ENCODE measurements at regions not wholly inside any gene's neighbourhood (a gene's known extent, or its start where the extent isn't known, plus 50 kb on each side); places are given as distances from the start of the nearest gene placed in this dataset.
A peak's percentile ranks its signal among the peaks of the same experiment; 100 is the strongest.

DNA sequence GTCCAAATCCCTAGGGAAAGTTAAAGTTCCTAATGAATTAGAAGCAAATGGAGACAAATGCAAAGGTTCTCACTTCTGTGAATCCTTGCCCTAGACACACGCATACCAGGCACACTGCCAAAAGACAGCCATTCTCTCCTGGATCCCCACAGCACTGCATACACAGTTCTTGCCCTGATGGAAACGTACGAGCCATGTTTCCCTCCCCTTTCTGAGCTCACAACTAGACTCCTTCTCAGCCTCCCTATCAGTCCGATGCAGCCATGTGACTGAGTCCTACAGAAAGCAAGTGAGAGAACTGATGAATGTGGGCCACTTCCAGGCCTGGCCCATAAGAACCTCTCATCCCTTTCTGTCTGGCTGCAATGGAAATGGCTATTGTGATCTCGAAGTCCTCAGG lies 92.0 kb downstream of the ZNF608 start:
- Histone ChIP-seq H3K27ac (ENCODE audit: low read length) (no peak overlapping the region), H3K4me1 (ENCODE audit: control insufficient read depth, insufficient read depth, low read length) (peaks cover 21% of the 10 kb centered on the region), H3K27me3 (ENCODE audit: control insufficient read depth in 1 of 2, insufficient read depth in 2 of 2, low read length in 2 of 2) (no peaks in the 10 kb centered on the region), H3K9me3 (ENCODE audit: control insufficient read depth in 2 of 2, low read length in 2 of 2) (no peaks in the 10 kb centered on the region), H3K9ac (ENCODE audit: low read length in 2 of 2) (no peak overlapping the region), H3K36me3 (ENCODE audit: control insufficient read depth in 2 of 2, insufficient read depth in 2 of 2, low read length in 2 of 2) (no peaks in the 10 kb centered on the region), H3K4me3 (ENCODE audit: low read length in 2 of 2) (no peak overlapping the region)

DNA sequence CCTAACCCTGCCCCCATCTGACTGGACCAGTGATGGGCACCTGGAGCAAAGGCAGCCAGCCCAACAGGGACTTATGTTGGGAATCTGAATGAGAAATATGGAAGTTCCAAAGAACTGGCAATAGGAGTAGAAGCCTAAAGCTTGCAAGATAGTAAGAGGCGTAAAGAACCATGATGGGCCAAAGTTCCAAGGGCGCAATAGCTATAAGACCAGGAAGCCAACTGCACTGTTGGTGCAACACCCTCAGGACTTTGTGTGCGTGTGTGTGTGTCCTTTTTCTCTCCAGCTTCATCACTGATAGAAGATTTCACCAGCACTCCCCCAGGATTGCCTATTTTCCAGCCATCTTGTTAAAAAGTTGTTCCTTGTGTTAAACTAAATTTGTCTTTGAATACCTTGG lies 92.8 kb downstream of the ZNF608 start:
- H3K27me3 ChIP-seq (ENCODE audit: control insufficient read depth in 1 of 2, insufficient read depth in 2 of 2, low read length in 2 of 2), result no peaks in the 10 kb centered on the region
- no peak overlapping the region for H3K4me3 ChIP-seq (ENCODE audit: low read length in 2 of 2)
- no peaks in the 10 kb centered on the region for H3K36me3 ChIP-seq (ENCODE audit: control insufficient read depth in 2 of 2, insufficient read depth in 2 of 2, low read length in 2 of 2)
- H3K9me3 ChIP-seq (ENCODE audit: control insufficient read depth in 2 of 2, low read length in 2 of 2), result no peaks in the 10 kb centered on the region
- H3K27ac ChIP-seq (ENCODE audit: low read length), result no peak overlapping the region
- H3K4me1 ChIP-seq (ENCODE audit: control insufficient read depth, insufficient read depth, low read length), result peaks cover 22% of the 10 kb centered on the region
- H3K9ac ChIP-seq (ENCODE audit: low read length in 2 of 2), result no peak overlapping the region

DNA sequence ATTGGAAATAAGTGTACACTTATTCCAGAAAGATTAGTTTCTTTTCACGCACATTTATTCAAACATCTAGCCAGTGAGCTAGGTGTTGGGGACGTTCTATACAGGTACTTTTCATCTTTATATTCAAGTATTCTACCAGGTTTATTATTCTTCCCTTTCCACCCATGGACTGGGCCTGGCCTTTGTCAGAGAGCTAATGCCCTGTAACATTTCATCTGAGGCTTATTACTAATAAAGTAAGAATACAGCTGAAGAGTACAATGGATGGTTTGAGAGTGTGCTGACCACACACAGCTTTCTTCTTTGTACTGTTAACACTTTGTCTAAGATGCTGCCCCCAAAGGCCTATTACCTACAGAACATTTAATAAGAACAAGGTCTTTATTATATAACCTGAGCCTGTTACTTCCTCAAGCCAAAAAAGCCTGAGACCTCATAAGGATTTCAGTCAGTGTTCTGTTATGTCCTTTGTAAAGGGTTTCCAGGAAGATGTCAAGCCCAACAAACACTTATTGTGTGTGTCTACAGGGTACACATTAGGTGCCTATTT lies 93.5 kb downstream of the ZNF608 start:
- H3K4me1 ChIP-seq (ENCODE audit: control insufficient read depth, insufficient read depth, low read length), result peaks cover 22% of the 10 kb centered on the region
- H3K9ac ChIP-seq (ENCODE audit: low read length in 2 of 2), result no peak overlapping the region
- no peak overlapping the region for H3K4me3 ChIP-seq (ENCODE audit: low read length in 2 of 2)
- peak overlapping the region; percentile 2 for H3K27ac ChIP-seq (ENCODE audit: low read length)
- no peaks in the 10 kb centered on the region for H3K9me3 ChIP-seq (ENCODE audit: control insufficient read depth in 2 of 2, low read length in 2 of 2)
- no peaks in the 10 kb centered on the region for H3K27me3 ChIP-seq (ENCODE audit: control insufficient read depth in 1 of 2, insufficient read depth in 2 of 2, low read length in 2 of 2)
- no peaks in the 10 kb centered on the region for H3K36me3 ChIP-seq (ENCODE audit: control insufficient read depth in 2 of 2, insufficient read depth in 2 of 2, low read length in 2 of 2)

DNA sequence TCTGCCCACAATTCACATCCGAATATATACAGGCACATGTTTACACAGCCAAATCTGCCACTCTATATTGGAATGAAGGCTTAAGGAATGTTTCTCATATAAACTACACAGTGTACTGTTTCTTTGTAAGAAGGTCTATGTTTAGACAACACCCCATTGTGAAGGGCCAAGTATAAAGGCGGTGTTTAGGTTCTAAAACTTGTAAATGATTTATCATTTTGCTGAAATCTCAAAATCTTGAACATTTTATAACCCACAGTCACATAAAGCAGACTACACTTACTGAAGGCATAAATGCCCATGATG lies 94.0 kb downstream of the ZNF608 start:
- Histone ChIP-seq H3K27ac (ENCODE audit: low read length) (peak overlapping the region; percentile 64), H3K4me3 (ENCODE audit: low read length in 2 of 2) (no peak overlapping the region), H3K9ac (ENCODE audit: low read length in 2 of 2) (peak overlapping the region in 1 of 2 donors; percentile 29), H3K9me3 (ENCODE audit: control insufficient read depth in 2 of 2, low read length in 2 of 2) (no peaks in the 10 kb centered on the region), H3K27me3 (ENCODE audit: control insufficient read depth in 1 of 2, insufficient read depth in 2 of 2, low read length in 2 of 2) (no peaks in the 10 kb centered on the region), H3K36me3 (ENCODE audit: control insufficient read depth in 2 of 2, insufficient read depth in 2 of 2, low read length in 2 of 2) (no peaks in the 10 kb centered on the region), H3K4me1 (ENCODE audit: control insufficient read depth, insufficient read depth, low read length) (peaks cover 22% of the 10 kb centered on the region)

DNA sequence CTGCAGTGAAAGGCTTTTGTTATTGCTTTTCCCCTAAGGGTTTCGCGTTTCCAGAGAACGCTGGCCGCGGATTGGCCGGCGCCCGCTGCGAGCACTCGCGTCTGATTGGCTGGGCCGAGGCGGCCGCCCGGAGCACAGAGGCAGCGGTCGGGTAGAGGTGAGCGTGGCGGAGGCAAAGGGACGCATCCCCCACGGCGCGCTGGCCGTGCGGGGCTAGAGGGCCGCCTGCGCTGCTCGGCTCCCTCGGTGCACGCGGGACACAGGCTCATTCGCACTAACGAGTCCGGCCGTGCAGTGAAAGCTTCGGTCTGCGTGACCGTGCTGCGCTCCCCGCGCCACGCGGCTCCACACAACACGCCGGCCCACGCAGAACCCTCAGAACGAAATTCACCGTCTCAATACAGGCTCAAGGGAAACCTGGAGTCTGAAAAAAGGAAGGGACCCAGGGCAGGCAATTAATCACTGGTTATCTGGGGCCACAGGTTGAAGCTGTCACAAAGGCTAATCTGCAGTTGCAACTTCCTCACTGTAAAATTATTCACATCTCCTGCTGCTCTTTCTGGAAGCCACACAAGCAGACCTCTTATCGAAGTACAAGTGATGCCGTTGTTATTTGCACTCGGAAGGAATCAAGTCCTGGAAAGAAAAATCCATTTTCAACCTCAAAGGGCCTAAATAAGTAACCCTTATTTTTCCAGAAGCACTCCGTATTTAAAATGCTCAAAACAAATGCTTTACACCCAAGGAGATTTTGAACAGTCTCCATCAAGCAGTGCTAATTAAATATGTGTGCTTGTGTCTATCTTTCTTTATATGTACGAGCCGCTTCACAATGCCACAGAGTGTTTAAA lies 94.6 kb downstream of the ZNF608 start:
- H3K9me3 ChIP-seq (ENCODE audit: control insufficient read depth in 2 of 2, low read length in 2 of 2), result no peaks in the 10 kb centered on the region
- H3K9ac ChIP-seq (ENCODE audit: low read length in 2 of 2), result peak overlapping the region; percentile 29 to 48
- no peaks in the 10 kb centered on the region for H3K27me3 ChIP-seq (ENCODE audit: control insufficient read depth in 1 of 2, insufficient read depth in 2 of 2, low read length in 2 of 2)
- H3K27ac ChIP-seq (ENCODE audit: low read length), result peak overlapping the region; percentile 64
- H3K36me3 ChIP-seq (ENCODE audit: control insufficient read depth in 2 of 2, insufficient read depth in 2 of 2, low read length in 2 of 2), result peaks cover 0 to 3% of the 10 kb centered on the region in 2 donors
- peak overlapping the region; percentile 45 to 80 for H3K4me3 ChIP-seq (ENCODE audit: low read length in 2 of 2)
- peaks cover 22% of the 10 kb centered on the region for H3K4me1 ChIP-seq (ENCODE audit: control insufficient read depth, insufficient read depth, low read length)

DNA sequence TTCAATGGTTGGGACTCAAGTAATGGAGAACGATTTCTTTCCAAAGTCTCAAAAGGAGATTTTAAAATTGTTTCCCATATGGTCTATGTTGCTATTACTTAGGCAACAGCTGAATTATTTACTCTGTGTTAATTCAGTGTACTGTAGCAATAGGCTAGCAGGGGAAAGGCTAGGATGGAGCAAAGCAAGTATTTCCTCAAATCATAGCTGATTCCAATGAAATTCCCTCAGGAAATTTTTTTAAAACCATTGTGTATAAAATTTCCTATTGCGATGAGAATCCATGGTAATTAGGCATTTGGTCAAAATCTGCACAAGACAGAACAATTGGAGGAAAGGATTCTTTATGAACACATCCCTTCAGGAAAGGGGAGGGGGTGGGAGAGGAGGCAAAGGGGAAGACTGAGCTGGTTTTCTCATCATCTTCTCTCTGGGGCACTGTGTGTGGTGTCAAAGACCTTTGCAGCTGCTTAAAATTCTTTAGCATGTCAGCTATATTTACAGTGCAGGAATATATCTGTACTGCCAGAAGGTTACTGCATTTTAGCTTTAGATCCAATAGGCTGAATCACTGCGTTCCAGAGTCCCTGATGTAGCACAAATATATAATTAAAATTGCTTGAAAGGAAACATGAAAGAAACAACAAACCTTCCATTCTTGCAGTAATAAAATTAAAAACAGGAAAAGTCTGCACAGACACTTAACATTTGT lies 95.3 kb downstream of the ZNF608 start:
- H3K27me3 ChIP-seq (ENCODE audit: control insufficient read depth in 1 of 2, insufficient read depth in 2 of 2, low read length in 2 of 2), result no peaks in the 10 kb centered on the region
- peaks cover 19% of the 10 kb centered on the region for H3K4me1 ChIP-seq (ENCODE audit: control insufficient read depth, insufficient read depth, low read length)
- peak overlapping the region; percentile 64 for H3K27ac ChIP-seq (ENCODE audit: low read length)
- H3K9me3 ChIP-seq (ENCODE audit: control insufficient read depth in 2 of 2, low read length in 2 of 2), result no peaks in the 10 kb centered on the region
- peak overlapping the region; percentile 45 to 80 for H3K4me3 ChIP-seq (ENCODE audit: low read length in 2 of 2)
- peaks cover 3% of the 10 kb centered on the region in 2 donors for H3K36me3 ChIP-seq (ENCODE audit: control insufficient read depth in 2 of 2, insufficient read depth in 2 of 2, low read length in 2 of 2)
- no peak overlapping the region for H3K9ac ChIP-seq (ENCODE audit: low read length in 2 of 2)

DNA sequence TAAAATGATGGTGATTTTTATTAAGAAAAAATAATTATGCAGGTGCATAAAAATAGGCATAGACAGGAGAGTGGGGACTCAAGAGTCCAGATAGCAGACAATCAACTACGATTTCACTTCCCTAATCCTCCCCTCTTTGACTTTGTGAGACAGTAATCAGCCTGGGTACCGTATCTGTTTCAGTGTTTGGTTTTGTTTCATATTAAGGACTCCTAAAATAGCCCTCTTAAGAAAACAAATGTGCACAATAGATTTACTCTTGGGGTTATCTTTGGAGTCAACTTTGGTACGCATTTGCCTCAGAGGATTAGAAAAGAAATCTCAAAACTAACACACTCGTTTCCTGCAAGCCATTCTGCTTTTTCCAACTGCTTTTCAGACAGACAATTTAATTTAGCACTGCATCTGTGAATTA lies 96.3 kb downstream of the ZNF608 start:
- Histone ChIP-seq H3K27me3 (ENCODE audit: control insufficient read depth in 1 of 2, insufficient read depth in 2 of 2, low read length in 2 of 2) (no peaks in the 10 kb centered on the region), H3K9me3 (ENCODE audit: control insufficient read depth in 2 of 2, low read length in 2 of 2) (no peaks in the 10 kb centered on the region), H3K36me3 (ENCODE audit: control insufficient read depth in 2 of 2, insufficient read depth in 2 of 2, low read length in 2 of 2) (peaks cover 3% of the 10 kb centered on the region in 2 donors), H3K9ac (ENCODE audit: low read length in 2 of 2) (no peak overlapping the region), H3K27ac (ENCODE audit: low read length) (no peak overlapping the region), H3K4me3 (ENCODE audit: low read length in 2 of 2) (no peak overlapping the region), H3K4me1 (ENCODE audit: control insufficient read depth, insufficient read depth, low read length) (peaks cover 14% of the 10 kb centered on the region)

DNA sequence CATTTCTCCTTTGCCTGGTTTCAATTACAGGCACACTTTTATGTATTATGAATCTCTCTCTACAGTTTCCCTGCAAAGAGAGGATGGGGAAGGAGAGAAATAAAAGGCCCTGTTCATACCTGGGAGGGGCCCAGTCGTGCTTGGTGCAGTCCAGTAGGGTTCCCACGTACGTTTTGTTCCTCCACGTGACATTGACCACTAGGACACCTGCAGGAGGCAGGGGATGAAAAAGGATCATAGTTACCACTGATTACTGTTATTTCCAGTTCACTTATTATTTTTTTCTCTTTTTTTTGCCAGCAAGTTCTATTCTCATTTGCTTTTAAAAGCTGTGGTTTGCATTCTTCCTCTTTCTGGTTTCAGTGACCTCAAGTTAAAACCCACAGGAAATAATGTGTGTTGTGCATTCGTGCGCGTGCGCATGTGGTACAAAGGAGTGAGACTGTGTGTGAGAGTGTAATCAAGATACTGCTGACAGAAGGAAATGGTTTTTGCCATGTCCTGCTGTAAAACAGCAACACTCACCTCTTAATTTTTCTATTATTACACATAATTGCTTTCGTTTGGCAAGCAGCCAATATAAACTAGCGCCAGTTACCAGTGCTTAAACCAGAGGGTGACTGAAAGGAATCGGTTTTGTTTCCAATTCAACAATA lies 96.8 kb downstream of the ZNF608 start:
- no peaks in the 10 kb centered on the region for H3K27me3 ChIP-seq (ENCODE audit: control insufficient read depth in 1 of 2, insufficient read depth in 2 of 2, low read length in 2 of 2)
- H3K36me3 ChIP-seq (ENCODE audit: control insufficient read depth in 2 of 2, insufficient read depth in 2 of 2, low read length in 2 of 2), result peaks cover 3% of the 10 kb centered on the region in 2 donors
- H3K9ac ChIP-seq (ENCODE audit: low read length in 2 of 2), result no peak overlapping the region
- no peak overlapping the region for H3K27ac ChIP-seq (ENCODE audit: low read length)
- H3K4me1 ChIP-seq (ENCODE audit: control insufficient read depth, insufficient read depth, low read length), result peaks cover 11% of the 10 kb centered on the region
- no peak overlapping the region for H3K4me3 ChIP-seq (ENCODE audit: low read length in 2 of 2)
- no peaks in the 10 kb centered on the region for H3K9me3 ChIP-seq (ENCODE audit: control insufficient read depth in 2 of 2, low read length in 2 of 2)

DNA sequence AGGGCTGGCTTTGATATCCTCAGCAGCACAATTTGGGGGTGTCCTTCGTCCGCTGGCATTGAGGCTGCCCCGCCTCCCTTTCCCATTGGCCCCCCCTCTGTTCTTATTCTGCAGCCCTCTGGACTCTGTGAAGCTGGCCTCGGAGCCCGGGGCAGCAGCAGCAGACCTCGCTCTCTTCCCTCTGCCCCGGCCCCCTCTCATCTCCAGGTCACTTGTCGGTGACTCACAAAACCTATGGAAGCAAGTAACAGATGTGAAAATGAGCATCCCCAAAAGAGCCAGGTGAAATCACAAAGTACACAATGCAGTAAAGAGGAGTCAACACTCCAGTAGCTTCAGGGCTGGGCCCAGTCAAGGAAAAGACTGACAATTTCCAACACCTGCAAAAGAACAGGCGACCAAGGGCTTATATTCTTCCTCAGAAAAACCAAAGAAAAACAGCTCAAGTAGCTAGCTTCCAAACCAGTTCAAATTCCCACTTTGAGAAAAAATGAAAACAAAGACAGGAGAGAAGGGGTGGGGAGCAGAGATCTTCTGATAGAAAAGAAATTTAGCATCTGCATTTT lies 97.5 kb downstream of the ZNF608 start:
- H3K9me3 ChIP-seq (ENCODE audit: control insufficient read depth in 2 of 2, low read length in 2 of 2), result no peaks in the 10 kb centered on the region
- no peaks in the 10 kb centered on the region for H3K27me3 ChIP-seq (ENCODE audit: control insufficient read depth in 1 of 2, insufficient read depth in 2 of 2, low read length in 2 of 2)
- H3K27ac ChIP-seq (ENCODE audit: low read length), result no peak overlapping the region
- no peak overlapping the region for H3K4me3 ChIP-seq (ENCODE audit: low read length in 2 of 2)
- H3K36me3 ChIP-seq (ENCODE audit: control insufficient read depth in 2 of 2, insufficient read depth in 2 of 2, low read length in 2 of 2), result peaks cover 3% of the 10 kb centered on the region in 2 donors
- H3K9ac ChIP-seq (ENCODE audit: low read length in 2 of 2), result no peak overlapping the region
- peaks cover 8% of the 10 kb centered on the region for H3K4me1 ChIP-seq (ENCODE audit: control insufficient read depth, insufficient read depth, low read length)

DNA sequence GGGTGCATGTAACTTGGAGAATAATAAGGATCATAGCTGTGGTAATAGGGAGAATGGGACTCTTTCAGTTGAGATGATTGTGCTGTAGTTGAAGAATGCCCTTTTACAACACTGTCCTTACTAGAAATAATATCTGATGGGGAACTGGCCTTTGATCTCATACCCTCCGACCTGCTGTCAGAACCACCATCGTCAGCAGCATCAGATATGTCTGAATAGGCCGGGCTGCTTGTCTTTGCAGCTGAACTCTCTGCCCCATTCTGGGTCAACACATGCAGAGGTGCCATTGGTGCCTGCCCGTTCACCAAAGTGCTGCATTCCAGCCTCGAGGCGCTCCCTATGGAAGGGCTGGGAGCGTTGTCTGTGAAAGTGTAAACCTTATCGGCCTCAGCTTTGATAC lies 99.1 kb downstream of the ZNF608 start:
- Histone ChIP-seq H3K4me3 (ENCODE audit: low read length in 2 of 2) (no peak overlapping the region), H3K27ac (ENCODE audit: low read length) (no peak overlapping the region), H3K4me1 (ENCODE audit: control insufficient read depth, insufficient read depth, low read length) (peaks cover 8% of the 10 kb centered on the region), H3K27me3 (ENCODE audit: control insufficient read depth in 1 of 2, insufficient read depth in 2 of 2, low read length in 2 of 2) (no peaks in the 10 kb centered on the region), H3K36me3 (ENCODE audit: control insufficient read depth in 2 of 2, insufficient read depth in 2 of 2, low read length in 2 of 2) (peaks cover 3% of the 10 kb centered on the region in 2 donors), H3K9me3 (ENCODE audit: control insufficient read depth in 2 of 2, low read length in 2 of 2) (no peaks in the 10 kb centered on the region), H3K9ac (ENCODE audit: low read length in 2 of 2) (no peak overlapping the region)

Measured in stomach smooth muscle (tissue), 2 donors.